GM21447 (cell line): ENCODE measurements at regions not wholly inside any gene's neighbourhood (a gene's known extent, or its start where the extent isn't known, plus 50 kb on each side); places are given as distances from the start of the nearest gene placed in this dataset.

ENCODE experiments used
- ATAC-seq: cut with Tn5 transposase; IDR thresholded peaks from one replicate; pipeline ENCODE4 v1.9.1; 2021; ENCODE audit not compliant: unreplicated experiment

DNA sequence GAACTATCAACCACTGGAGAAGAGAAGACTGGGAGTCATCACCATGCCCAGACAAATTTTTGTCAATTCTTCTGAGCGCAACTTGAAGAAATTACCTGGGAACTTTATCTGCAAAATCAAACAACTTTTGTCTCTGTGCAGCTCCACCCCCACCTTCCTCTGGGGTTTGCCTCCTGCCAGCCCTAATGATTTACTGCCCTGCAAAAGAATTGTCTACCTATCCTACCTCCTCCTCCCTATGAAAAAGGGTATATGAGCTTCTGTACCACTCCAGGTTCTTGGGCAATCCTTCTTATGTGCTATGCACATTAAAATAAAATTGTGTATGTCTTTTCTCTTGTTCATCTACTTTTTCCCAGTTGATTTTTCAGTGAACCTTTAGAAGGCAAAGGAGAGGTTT lies 191.9 kb downstream of the URB2 start:
- no peak for ATAC-seq

DNA sequence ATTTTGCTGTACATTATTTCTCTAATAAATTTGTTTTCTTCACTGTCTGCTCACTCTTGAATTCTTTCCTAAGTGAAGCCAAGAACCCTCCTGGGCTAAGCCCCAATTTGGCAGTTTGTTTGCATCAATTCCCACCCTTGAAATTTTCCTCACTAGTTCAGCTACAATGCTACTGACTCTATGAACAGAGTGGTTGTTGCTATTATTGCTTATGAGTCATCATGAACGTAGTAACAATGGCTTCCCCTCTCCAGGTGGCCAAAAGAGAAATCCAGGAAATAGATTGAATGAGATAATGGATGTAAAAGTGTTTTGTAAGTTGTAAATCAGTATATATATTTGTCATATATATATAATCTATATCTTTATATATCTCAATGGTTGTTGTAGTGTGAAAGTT lies 193.0 kb downstream of the URB2 start:
- no peak for ATAC-seq

DNA sequence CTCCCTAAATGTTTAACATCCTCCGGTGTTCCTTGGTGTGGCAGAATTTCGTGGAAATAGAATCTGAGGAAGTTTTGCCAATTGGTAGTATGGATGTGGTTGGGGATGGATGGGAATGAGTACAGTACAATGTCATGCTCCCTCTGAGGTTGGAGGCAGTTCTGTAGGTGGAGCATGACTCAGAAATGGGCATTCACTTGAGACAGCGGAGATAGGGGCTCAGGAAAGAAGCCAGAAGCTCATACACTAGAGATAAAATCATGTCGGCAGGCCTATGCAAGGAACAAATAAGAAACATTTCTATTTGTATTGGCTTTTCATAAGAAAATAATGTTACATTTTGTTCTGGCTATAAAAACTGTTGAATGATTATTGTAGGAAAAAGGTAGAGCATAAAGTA lies 196.0 kb downstream of the URB2 start:
- no peak for ATAC-seq

DNA sequence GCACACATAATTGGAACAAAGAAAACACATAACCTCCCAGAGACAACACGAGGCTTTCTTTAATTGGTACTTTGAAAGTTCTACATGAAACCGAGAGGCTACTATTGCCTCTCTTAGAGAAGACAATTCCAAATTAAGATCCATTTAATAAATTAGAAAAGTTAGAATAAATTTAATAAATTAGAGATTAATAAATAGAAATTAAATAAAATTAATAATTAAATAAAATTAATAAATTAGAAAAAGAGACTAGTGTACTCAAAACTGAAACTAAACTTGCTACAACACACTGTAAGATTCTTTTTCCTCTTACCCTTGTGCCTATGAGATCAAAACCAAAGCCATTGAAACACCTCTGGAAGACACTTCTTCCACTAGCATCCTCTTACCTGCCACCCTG lies 199.0 kb downstream of the URB2 start:
- ATAC-seq, result no peak

DNA sequence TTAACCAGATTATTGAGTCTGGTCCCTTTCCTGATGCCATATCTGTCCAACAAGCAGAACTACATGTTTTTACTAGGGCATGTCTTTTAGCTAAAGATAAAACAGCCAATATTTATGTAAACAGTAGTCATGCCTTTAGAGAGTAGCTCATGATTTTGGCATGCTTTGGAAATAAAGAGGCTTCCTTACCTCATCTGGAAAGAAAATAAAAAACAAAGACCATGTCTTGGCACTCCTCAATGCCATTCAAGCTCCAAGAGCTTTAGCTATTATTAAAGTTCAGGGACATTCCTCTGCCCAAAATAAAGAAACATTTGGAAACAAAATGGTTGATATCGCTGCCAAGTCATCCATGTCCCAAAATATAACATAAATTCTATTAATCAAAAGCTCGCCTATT lies 202.4 kb downstream of the URB2 start:
- no peak for ATAC-seq

DNA sequence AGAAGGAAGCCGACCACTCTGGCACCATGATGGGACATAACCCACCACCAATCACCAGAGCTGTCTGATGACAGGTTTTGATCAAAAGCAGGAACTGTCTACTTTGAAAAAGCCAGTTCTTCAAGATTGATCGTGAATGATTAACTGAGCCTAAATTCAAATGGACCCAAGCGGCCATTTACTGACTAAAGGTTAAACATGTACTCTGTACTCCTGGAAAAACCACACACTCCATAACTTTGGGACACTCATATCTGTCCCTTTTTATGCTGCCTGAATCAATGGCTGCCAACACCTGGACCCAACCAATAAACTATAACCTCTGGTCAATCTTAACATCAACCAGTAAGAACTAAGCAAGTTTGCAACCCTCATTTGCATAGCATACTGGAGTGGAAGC lies 206.6 kb downstream of the URB2 start:
- no peak for ATAC-seq

DNA sequence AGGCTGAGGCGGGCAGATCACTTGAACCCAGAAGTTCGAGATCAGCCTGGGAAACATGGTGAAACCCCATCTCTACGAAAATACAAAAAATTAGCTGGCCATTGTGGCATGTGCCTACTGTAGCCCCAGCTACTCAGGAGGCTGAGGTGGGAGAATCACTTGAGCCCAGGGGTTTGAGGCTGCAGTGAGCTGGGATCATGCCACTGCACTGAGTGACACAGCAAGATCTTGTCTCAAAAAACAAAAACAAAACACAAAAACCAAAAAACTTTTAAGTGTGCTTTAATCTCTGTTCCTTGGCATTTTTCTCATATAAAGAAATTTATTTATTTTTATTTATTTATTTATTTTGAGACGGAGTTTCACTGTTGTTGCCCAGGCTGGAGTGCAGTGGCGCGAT lies 208.2 kb downstream of the URB2 start:
- ATAC-seq, result no peak

DNA sequence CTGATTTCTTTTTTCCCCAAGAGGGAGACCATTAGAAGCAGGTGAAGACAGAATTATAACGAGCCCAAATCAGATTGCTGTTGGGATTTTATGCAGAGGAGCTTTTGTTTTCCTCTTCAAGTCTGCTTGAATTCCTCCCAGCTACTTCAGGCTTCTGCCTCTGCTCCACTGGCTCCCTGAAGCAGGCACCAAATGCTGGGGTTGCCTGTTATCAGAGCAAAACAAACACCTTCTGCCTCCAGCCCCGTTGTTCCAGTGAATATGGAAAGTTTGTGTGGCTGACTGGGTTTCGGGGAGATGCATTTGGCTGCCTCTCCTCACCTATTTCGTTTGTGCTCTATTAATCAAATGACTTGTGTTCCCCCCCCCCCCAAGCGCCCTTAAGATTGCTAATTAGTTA lies 209.2 kb downstream of the URB2 start:
- no peak for ATAC-seq

DNA sequence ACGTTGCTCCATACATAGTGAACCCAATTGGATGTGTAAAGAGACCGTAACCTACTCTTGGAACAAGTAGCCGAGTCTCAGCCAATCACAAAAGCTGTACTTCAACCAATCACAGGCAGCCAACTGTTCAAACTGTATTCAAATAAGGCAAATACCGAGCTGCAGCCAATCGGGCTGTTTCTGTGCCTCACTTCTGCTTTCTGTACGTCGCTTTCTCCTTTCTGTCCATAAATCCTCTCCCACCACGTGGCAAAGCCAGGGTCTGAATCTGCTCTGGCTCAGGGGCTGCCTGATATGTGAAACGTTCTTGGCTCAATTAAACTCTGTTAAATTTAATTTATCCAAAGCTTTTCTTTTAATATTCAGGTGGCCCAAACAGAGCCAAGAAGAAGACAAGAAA lies 210.3 kb downstream of the URB2 start:
- ATAC-seq, result no peak

DNA sequence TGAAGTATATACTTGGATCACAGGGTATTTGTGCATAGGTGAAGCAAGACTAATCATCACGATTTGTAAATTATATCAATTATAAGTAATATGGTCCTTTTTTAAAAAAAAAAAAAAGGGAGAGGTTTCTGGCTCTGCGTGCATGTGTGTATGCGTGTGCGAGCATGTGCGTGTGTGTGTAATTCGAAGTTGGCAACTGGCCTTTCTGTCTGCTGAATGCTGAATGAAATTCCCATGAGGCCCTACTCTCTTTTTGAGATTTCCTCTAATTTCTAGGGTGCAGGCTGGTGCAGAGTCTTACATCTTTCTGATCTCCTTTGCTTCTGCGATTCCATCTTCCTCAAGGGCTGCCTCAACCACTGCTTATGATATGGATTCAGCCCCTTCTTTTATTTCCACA lies 212.2 kb downstream of the URB2 start:
- ATAC-seq, result no peak

DNA sequence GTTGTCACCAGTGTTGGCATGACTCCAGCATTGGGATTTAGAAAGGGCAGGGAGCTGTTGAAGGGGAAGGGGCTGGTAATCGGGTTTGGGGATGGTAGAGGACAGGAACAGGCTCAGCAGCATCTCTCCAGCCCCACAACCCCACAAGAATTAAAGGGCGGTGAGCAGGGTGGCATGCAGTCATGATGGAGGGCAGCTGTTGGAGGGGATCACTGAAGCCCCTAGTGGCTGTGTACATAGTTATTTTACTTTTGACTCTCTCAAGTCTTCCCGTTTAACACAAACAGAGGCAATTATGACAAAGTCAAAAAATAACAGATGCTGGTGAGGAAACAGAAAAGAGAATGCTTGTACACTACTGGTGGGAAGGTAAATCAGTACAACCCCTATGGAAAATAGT lies 213.8 kb downstream of the URB2 start:
- no peak for ATAC-seq

DNA sequence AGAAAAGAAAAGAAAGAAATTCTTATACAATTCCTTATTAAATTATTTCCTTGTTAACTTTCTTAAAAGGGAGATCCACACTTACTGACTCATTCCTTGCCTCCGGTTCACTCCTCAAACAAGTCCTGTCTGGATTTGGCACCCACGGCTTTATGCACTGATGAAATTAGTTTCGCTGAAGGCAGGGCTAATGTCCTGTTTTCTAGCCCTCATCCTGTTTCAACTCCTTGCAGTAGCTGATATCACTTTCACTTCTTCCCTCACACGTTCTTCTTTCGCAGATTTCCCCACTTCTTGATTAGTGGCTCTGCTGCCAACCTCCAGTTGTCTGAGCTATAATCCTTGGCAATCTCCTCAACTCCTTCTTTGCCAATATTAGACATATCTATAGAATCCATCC lies 215.2 kb downstream of the URB2 start:
- no peak for ATAC-seq

DNA sequence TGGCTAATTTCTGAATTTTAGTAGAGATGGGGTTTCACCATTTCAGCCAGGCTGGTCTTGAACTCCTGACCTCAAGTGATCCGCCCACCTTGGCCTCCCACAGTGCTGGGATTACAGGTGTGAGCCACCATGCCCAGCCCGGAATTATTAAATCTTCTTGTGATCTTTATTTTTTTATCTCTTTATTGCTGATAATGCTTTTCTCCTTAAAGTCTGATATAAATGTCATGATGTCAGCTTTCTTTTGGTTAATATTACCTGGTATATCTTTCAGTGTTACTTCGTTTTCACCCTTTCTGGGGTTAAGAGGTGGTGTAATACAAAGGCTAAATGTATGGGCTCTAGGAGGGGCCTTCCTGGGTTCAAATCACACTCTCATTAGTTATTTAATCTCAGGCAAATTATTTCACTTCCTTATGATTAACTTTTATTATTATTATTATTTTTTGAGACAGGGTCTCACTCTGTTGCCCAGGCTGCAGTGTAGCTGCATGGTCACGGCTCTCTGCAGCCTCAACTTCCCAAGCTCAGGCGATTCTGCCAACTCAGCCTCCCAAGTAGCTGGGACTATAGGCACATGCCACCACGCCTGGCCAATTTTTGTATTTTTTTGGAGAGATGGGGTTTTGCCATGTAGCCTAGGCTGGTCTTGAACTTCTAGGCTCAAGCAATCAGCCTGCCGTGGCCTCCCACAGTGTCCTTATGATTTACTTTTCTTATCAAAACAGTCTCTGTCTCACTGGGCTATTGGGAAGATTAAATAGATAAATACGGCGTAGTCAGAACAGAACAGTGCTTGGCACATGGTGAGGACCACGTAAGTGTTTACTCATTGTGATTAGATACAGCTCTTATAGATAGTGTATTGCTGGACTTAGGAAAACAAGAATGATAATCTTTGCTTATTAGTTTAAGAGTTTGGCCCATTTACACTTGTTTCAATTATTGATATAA lies 216.5 kb downstream of the URB2 start:
- ATAC-seq, result no peak

DNA sequence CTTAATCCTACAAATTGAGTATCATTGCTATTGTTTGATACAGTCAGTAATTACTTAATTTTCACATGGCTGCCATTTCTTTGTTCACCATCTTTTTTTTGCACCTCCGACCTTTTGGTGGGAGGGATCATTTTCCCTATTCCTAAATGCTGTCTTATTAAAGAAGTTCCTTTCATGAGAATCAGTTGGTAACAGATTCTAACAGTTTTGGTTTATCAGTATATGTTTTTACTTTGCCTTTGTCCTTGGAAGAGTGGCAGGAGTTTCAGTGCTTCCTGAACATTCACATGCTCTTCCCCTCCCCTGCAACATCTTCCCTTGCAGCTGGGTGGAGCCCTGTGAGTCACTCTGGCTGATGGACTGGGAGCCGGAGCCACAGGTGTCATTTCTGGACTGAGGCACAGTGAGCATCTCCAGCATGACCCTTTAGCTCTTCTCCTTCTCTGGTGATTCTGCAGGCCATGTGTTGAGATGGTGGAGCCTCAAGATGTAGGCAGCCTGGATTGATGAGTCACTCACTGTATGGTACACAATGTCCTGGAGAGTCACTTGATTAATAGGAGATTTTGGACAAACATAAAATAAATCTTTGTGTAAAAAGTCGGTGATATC lies 217.7 kb downstream of the URB2 start:
- no peak for ATAC-seq

DNA sequence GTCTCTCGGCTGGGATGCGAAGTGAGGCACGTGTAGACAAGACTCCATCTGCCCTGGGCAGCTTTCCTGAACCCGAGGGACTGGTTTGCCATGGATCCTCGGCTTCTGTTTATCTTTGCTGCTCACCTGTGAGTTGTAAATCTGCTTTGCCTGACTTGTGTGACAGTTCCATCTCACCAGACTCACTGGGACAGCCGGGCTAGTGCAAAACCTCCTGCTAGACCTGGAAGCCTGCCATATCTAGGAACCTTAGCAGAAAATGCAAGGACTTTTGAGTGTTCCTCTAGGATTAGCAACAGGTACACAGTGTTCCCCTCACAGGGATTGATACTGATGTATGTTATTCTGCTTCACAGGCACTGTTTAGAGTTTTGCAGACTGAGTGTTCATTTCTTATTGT lies 218.6 kb downstream of the URB2 start:
- no peak for ATAC-seq

DNA sequence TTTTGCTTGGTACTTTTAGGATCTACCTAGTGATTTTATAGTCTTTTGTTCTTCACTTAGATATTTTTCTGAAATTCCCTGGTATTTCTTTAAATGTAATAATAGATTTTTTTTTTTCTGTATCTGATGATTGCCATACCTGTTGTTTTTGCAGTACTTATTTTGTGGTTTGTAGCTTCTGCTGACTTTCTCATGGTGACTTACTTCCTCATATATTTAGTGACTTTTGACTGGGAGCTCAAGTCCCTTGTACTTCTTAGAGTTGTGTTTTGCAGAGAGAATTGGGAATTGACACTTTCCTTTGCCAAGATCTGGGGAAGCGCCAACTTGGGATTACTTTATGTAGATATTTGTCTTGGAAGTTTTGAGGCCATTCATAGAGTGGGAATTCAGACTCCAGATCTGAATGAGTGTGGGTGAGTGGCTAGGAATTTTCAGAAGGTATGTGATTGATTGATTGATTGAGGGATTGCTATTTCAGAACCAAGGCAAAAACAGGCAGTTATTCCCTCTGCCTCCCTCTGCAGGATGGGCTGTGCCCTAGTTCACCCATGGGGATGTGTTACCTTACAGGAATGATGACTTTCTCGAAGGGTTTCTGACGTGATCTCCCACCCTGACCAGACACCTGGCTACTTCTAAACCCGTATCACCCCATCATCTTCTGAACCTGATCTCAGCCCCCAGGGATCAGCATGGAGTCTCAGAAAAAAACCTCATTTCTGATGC lies 219.5 kb downstream of the URB2 start:
- ATAC-seq, result no peak

DNA sequence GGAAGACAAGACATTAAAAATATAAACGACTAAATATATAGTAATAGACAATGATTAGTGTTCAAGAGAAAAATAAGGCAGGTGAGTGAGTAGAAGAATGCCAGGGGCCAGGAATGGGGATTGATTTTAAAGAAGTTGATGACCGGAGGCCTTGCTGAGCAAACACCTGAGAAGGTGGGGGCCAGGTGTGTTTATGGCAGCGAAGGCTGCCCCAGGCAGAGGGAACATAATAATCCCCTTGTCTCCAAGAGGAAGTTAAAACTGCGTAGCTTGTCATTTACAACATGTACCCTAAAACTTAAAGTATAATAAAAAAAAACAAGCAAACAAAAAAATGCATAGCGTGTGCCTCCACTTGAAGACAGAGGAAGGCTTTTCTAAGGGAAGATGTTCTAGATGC lies 220.3 kb downstream of the URB2 start:
- no peak for ATAC-seq

DNA sequence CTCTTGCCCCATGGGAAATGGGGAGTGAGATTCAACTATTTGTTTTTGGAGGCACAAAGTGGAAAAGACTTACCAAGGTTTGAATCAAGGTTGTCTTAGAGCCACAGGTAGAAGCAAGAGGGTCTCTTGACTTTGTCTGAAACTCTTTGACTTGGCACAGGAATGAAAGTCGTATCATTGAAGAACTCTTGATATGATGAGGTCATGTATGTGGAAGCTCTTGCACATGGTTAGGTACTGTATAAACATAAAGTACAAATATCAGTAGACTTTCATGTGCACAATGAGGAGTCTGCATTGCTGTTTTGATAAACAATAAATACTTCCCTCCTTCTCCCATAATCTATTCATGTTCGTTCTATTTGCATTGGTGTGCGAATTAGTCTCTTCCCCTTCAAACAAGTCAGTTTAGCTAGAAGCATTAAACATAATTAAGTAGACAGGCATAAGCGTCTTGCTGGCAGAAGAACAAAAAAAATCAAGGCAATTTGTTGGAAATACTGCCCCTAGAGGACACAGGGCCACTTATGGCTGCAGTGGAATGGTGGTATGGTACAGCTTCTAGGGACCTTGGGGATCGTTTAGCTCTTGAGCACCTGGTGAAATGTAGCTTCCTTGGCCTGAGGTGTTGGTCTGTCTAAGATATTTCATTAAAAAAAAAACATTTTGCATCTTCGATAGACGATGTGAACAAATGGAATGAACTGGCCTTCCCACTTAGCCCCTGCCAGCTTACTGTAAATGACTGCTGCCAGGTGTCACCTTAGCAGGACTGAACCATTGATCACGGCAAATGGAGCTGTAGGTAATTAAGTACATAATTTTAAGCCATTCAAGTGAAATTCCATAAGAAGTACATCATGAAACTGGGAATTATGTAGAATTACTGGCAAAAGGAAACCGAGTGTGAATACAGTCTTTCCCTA lies 218.0 kb upstream of the GALNT2 start:
- no peak for ATAC-seq

DNA sequence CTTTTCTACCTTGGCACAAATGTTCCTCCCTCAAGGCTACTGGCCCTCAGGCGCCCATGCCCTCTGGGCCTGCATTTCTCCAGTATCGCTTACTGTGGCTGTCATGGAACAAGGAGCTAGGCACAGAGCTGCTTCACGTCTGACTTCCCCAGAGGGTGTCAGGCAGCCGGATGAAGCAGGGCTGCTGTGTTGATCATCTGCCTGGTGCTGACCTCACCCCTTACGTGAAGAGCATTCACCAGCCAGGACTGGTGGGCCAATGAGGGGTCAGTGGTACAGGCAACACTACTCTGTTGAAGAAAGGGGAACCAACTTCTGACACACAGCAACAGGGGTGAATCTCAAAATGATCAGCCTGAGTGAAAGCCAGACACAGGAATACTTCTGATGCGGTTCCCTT lies 215.5 kb upstream of the GALNT2 start:
- no peak for ATAC-seq

DNA sequence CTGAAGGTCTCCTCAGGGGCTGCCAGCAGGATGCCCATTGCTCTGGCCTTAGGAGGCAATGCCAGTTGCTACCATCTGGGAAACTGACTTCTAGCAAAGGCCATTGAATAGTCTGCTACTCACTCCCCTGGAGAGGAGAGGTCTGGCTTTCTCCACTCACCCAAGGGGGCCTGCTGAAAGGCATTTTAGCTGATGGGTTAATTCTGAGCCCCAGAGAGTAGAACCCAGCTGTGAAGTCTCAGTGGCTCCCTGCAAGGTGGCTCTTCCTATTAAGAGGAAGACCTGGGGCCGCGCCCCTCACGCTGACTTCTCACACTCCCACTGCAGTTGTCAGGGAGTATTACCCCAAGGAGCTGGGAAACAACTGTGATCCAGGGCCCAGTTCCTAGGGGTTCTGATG lies 213.3 kb upstream of the GALNT2 start:
- ATAC-seq, result no peak

DNA sequence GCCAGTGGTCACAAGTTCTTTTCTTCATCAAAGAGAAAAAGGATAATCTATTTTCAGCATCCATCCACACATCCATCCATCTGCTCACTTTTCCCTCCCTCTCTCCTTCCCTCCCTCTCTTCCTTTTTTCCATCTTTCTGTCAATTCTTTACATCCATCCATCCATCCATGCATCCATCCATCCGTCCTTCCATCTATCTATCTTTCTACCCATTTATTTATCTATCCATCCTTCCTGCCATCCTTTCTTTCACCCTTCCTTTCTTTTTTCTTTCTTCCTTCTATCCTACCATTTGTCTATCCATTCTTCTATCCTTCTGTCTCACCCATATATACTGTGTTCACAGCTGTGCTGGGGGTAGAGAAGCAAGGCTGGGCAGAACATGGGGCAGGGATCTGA lies 212.4 kb upstream of the GALNT2 start:
- ATAC-seq, result no peak
